ENCODE measurements at regions not wholly inside any gene's neighbourhood (a gene's known extent, or its start where the extent isn't known, plus 50 kb on each side); places are given as distances from the start of the nearest gene placed in this dataset.
A peak's percentile ranks its signal among the peaks of the same experiment; 100 is the strongest.

DNA sequence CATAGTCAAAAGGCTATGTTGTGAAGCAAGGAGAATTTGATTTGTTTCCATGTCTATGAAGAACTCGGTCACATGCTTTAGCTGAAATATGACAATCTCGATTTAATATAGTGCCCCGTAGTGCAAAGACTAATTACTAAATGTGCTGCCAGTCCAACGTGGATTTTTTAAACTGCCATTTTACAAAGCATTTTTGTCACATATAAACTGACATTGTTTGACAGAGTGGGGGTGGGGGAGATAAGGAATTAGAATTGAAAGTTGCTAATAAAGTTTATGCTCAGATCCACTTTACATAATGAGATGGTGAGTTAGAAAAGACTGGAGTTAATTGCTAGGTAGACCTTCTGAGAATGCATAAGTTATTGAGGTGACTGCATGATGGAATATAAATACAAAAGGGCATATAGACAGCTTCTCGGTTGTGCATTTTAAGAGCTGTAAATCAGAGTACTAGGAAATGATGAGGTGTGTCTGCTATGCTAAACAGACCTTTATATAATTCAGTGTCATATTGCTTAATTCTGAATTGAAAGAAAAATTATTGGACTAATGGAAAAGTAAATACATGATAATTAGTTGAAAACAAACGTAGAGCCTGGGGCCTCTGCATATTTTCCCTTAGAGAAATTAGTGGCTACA, 158.9 kb upstream of the MTNR1B start:
- no peak for DNase-seq

DNA sequence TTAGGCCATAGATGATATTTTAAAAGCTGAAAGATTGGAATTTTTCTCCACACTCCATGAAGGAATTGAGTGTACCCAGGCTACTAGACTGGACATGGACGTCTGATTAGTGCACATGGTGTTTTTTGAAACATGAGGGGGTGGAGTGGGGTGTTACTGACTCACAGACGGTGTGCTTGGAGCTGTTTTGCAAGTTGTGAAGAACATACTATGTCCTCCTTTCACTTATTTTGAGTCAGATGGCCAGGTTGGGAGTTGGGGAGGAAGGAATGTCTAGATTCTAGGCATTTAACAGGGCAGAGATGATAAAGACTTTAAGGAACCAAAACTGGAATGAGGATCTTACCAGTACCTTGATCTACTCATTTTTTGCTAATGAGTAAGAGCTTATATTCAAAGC, 158.1 kb upstream of the MTNR1B start:
- DNase-seq: no peak

DNA sequence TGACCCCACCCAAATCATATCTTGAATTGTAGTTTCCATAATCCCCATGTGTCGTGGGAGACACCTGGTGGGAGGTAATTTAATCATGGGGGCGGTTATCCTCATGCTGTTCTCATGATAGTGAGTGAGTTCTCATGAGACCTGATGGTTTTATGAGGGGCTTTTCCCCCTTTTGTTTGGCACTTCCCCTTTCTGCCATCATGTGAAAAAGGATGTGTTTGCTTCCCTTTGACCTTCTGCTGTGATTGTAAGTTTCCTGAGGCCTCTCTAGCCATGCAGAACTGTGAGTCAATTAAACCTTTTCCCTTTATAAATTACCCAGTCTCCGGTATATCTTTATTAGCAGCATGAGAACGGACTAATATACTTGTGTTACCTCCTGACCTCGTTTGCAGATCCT, 156.6 kb upstream of the MTNR1B start:
- no peak for DNase-seq

DNA sequence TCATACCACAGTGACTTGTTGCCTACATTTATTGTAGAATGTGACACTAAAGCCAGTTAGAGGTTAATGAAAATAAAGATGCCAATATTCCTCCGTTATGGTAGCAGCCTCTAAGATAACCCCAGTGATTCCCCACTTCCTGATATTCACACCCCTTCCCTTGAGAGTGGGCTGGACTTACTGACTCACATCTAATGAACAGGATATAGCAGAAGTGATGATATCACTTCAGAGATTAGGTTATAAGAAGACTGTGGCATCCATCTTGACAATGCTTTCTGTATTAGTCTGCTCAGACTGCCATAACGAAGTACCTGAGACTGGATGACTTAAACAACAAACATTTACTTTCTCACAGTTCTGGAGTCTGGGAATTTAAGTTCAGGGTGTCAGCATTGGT, 149.6 kb upstream of the MTNR1B start:
- DNase-seq: no peak

DNA sequence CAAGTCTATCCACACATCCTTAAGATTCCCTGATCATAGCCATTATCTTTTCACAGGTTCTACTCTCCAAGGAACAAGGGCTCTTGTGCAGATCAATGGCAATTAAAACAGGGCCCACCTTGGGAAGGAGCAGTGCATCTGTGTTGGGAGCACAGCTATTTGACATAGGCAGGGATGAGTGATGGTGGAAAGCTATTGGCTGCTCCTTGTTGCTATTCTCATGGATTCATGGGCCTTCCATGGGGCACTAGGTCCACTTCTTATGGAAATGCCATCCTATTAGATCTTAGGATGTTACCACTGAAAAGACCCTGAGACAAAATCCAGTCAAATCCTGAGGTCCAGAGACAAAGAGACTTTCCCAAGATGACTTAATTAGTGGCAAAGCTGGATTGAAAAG, 148.6 kb upstream of the MTNR1B start:
- no peak for DNase-seq

DNA sequence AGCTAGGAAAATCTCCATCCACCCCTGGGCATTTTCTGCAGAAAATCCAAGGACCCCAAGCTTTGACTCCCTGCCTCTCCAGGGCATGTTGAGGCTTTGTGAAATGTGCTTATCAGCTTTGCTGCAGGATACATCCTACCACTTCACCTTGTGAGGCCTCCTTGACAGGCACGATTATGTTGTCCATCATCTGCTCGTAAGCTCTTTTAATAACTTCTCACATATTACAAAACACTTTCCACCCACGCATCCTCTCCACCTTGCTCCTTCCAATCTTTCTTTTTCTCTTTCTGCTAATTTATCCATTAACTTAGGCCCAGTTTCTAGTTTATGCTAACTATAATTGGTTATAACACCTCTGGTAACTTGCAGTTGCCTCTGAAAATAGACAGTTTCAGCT, 147.0 kb upstream of the MTNR1B start:
- DNase-seq: no peak

DNA sequence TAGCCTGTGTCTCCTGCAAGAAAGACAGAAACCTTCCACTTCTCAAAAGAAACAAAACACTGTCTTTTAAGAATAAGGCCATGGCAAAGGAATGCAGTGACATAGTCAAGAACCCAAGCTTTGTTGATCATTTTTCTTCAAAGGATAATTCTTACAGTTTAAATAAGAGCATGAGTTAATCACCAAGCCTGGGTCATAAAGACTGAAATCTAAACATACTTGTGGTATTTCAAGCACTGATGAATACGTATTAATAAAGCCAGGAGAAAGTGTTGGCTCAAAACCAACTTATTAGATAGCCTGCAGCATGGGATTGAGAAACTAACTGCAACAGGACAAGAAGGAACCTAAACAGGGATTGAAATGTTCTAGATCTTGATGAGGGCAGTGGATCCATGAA, 143.3 kb upstream of the MTNR1B start:
- DNase-seq: no peak

DNA sequence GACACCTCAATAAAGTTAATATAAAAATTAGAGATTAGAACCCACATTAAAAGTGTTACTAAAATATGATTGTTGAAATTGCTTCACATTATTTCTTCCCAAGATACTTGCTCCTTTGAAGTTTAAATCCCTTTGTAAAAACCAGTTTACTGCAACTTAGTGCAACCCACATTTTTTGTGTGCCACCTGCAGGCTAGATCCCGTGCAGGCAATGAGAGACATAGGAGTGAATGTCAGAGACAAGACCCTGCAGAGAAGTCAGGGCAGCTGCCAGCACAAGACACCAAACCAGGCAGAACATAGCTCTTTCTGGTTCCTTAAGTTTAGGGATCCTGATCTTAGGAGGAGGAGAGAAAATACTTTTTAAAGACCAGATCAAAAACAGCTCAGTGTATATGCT, 142.8 kb upstream of the MTNR1B start:
- no peak for DNase-seq

DNA sequence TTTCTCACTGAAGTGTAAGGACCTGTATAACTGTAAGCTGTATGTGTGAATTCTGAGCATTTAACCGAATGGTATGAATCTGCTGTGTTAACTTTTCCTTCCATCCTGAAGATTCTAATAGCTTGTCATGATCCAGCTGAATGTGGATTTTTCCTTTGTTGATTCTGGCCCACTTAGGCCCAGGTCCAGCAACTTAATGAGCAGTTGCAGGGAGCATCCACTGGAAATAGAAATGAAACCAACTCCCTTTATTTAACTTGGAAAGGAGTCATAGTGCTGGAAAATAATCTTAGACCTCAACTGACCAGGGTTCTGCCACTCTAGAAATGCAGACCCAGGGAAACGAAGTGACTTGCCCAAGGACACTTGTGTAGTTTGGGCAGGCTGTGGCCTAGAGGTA, 142.3 kb upstream of the MTNR1B start:
- DNase-seq: peak; percentile 53

DNA sequence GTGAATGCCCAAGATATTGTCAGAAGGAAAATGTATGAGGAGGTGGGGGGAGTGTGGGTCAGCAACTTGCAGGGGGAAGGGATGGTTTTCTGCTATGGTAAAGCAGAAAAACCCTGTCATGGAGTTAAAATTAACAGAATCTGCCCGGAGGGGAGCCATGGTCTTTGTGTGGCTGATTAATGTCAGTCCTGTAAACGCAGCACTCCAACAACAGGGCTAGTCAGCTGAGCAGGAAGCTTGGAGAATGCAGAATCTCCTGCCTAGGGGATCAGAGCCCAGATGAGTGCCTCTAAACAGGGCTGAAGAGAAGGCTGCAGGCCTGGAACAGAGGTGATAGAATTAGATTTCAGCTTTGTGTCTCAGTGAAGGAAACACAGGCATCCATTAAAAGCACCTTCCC, 140.9 kb upstream of the MTNR1B start:
- no peak for DNase-seq

DNA sequence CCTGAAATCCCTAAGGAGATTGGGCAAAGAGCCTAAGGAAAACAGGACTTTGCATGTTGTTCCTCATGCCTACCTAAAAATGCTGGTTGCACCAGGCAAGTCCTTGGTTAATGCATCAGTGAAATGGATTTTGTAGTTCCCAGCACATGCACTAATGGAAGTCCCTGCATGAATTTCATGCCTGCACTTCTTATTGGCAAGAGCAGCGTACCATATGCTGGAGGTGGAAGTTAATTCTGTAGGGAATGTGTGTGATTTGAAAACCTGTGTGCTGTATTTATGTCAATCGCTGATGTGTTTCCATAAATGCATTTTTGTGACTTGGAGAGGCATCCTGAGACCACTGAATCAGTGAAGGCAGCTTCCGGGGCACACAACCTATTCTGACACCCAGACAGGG, 140.3 kb upstream of the MTNR1B start:
- no peak for DNase-seq

DNA sequence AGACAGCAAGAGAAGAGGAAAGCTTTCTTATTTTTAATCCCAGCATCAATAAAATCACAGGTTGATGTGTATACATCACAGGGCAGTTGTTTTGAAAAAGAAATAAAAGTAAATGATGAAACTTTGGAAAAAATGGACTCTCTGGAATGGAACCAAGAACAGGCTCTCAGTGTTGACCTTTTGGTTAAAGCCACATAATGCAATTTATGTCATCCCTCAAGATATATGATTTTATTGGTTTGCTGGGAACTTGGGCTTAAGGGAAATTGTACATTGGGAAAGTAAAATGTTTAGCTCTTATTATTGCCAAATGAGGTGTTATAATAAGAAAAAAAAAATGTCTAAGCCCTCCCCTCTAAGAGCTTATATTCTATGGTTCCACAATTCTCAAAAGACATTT, 139.8 kb upstream of the MTNR1B start:
- DNase-seq: no peak

DNA sequence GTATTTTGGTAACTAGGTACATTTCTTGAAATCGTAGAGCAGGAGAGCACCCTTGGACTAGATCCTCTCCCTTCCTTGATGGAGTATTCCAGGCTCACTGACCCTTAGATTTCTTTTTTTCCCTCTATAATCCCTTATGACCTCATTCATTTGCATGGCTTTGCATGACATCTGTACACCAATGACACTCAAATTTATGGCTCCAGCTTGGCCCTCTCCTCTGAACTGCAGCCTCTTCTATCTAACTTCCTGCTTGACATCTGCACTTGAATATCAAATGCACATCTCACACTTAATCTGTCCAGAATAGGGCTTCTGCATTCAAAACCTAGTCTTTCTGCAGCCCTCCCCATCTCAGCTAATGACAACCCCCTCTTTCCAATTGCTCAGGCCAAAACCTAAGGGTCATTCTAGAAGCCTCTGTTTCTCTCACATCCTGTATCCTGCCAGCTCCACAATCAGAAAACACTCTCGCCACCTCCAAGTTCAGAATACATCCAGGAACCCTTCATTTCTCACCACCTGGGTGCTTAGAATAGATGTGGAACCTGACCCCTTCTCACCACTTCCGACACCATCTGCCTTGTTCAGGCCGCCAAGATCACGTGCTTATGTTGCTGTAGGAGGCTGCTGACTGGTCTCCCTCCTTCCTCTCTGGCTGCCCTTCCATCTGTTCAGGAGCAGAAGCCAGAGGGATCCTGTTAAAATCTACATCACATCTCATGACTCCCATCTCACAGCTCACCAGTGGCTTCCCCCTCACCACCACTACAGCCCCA, 138.9 kb upstream of the MTNR1B start:
- DNase-seq: peak; percentile 72

DNA sequence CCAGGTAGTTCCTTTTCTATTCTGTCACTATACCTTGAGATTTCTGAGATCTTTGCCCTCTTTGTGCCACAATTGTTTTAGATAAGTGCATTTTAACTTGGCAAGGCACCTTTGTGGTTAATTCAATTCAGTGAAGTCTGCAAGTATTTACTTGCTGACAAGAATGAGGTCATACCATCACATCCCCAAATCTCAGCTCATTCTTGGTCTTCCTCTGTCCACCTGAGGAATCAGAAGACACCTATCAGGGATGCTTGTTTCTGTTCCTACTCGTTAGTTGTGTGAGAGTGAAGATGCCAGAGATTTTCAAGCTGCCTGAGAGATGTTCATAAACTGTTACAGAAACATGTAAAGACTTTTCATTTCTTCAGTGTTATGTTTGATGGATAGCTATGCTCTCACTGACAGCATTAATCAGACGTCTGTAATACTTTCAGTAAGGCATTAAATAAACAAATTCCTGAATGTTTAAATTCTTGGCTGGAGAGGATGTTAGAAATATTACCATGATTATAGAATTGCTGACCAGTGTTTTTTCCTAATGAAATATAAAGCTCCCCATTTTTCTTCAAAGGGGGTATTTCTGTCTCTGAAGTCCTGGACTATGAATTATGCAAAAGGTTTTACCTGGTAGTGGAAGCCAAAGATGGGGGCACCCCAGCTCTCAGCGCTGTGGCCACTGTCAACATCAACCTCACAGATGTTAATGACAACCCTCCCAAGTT, 135.0 kb upstream of the MTNR1B start:
- no peak for DNase-seq

DNA sequence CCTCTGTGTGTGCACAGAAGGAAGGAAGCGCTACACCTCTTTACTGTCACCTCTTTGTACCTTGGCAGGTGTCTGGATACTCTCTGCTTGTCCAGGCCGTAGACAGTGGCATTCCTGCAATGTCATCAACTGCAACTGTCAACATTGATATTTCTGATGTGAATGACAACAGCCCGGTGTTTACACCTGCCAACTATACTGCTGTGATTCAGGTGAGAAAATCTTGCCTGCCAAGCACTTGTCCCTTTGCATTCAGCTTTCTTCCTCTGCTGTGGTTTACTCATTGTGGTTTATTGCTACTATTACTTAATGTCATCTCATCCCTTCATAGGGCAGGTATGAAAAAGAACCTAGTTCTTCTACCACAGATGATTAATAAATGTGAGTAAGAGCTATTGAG, 131.9 kb upstream of the MTNR1B start:
- no peak for DNase-seq

DNA sequence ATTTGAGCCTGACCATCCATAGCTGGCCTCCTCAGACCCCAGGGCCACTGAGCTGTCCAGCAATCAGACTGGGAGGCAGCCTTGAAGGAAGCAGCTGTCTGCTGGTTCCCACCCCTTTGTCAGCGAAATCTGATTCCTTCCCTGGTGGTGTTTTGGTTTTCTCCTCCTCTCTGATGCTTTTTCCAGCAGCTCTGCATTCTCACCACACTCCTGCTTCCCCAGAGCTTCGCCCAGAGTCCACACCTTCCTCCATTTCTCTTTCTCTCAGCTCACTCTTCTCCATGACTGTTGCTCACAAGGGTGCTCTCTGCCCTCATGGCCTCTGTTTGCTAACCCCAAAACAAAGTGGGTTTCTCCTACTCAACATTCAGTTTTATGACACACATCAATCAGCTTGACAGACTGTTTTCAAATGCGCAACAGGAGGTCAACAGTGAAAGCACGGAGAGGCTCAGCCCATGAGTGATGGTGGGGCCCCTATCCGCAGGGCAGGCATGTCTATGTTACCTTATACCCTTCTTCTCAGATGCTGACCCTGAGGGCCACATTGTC, 130.6 kb upstream of the MTNR1B start:
- no peak for DNase-seq

DNA sequence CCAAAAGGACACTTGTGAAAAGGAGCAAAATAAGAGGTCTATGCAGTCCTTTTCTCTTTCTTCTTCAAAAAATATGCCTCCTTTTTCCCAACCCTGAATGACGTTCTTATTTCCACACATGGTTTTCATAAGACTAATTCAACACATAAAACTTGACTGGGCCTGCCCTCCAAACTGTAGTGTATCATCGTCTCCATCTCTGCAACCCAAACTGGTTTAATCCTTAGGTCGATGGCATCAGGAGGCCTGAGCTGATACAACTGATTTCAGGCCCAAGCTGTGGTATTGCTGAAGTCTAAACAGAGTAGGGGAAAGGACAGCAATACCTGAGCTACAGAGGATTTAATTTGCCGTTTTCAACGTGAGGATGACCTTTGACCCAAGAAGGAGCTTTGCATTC, 130.0 kb upstream of the MTNR1B start:
- DNase-seq: no peak

DNA sequence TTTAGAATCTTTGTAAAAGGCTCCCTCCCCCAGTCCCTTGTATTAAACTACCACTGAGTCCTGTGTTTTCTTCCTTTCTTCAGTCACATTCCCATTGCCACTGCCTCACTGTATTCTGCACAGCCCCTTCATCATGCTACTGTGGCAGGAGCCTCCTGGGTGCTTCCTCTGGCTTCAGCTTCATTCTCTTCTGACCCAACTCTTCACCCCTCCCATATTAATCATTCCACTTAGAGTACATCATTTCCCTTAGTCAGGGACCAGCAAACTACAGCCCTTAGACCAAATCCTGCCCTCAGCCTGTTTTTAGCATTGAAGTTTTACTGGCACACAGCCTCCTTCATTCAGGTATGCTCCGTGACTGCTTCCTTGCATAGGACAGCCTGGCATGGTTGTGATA, 127.7 kb upstream of the MTNR1B start:
- DNase-seq: no peak

DNA sequence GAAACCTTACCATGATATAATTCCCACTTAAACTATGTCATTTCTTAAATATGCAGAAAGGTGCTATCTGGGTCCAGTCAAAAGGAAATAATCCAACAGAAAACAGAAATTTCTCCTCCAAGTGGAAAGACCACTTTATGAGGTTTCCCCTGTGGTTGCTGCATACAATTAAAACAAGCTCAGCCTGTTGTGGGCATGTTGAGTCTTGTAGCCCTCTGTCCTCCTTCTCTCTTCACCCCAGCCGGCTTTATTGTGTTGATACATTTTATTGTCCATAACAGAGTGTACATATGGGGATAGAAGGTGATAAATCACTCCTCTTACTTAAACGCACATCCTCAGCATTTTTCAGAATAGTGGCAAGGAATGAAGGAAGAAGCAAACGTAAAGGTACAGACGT, 126.0 kb upstream of the MTNR1B start:
- DNase-seq: no peak

DNA sequence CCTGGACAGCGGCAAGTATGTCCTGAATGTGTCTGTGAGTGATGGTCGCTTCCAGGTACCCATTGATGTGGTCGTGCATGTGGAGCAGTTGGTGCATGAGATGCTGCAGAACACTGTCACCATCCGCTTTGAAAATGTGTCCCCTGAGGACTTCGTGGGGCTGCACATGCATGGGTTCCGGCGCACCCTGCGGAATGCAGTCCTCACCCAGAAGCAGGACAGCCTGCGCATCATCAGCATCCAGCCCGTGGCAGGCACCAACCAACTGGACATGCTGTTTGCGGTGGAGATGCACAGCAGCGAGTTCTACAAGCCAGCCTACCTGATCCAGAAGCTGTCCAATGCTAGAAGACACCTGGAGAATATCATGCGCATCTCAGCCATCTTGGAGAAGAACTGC, 125.3 kb upstream of the MTNR1B start:
- no peak for DNase-seq

DNA sequence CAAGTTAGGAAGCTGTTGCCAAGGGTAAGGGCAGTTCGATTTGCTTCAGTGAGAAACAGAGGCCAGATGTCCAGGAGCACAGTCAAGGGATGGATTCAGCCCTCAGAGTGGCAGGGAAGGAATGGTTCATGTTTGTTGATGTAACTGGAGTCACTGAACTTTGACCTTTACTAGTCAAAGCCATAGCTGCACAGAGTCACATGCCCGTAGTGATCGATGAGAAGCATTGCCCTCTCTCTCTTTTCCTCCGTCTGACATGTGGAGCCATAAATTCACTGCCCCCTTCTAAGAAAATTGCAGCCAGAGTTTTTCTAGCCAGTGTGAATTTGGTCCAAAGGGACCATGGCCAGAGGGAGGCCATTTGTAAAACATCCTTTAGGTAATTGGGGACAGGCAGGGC, 124.1 kb upstream of the MTNR1B start:
- no peak for DNase-seq

DNA sequence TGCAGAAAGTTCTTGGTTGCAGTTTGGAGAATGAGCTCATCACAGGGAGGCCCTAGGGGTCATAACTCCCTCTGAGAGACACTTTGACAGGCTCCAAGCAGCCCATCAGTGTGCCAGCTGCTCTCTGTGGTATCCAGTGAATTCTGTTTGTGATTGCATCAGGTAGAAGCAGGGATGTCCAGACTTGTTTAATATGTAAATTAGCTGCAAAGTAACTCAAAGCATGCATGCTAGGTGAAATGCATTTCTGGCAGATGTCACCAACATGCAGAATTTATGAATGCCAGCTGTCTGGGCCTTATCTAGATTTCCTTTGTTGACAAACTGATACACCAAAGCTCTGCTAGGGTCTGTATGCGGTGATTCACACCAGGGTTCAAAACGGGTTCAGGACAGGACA, 123.6 kb upstream of the MTNR1B start:
- DNase-seq: no peak

DNA sequence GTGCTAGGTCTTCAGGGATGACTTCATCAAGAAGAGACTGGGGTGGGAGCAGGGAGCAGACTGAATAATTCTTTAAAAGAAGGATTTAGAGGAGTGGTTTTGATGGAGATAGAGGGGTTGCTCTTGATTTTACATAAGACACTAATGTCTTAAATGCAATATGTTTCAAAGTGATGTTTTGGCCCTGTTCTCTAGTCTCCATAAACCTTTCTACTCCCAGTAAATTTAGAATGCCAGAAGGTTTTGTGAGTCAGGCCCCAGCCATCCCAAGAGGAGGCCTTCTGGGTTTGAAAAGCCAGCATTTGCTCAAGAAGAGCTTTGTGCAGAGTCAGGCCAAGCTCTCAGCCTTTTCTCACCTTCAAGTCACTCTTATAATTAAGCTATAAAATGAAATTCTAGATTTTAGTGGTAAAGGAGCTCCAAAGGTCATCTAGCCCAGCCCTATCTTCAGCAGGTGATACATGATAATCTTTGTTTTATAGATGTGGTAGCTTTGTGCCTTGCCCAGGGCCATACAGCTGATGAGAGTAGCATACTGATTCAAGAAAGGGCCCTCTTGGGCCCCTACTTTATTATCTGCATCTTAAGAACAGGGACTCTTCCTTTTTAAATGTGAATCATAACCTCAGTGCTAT, 122.8 kb upstream of the MTNR1B start:
- no peak for DNase-seq

DNA sequence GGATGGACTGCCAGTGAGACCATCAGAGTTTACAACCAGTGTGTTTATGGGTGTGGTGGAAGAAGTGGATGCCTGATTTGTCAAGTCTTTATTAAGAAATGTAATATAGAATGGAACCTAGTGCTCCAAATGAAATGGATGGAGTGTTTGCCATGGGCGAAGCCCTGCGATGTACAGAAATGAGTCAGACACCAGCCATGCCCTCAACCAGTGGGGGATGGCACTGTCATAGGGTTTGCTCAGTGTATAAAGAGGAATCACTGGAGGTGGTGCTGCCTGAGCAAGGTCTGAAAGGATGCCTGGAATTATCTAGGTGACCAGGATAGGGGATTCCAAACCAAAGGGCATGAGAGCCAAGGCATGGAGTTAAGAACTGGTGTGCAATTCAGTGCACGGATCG, 120.9 kb upstream of the MTNR1B start:
- DNase-seq: no peak
